Hepatocyte (in vitro differentiated cells): ENCODE measurements at regions not wholly inside any gene's neighbourhood (a gene's known extent, or its start where the extent isn't known, plus 50 kb on each side); places are given as distances from the start of the nearest gene placed in this dataset.
"Not testable (repeated sequence)": the region's sequence is repeated elsewhere in the genome, so short reads cannot be mapped to it uniquely, and the experiment has no call there.

Experiments
- DNase-seq: peaks from one replicate; pipeline ENCODE4 v3.0.0-alpha.2; 2016; ENCODE audit warnings: low spot score
- H2AFZ ChIP-seq: fragments of 200-600 bp; sonication (generic); 2 replicates; pipeline ENCODE4 v1.6.0; 2016; ENCODE audit warnings: antibody characterized with exemption, mild to moderate bottlenecking
- H3K27ac ChIP-seq: fragments of 200-600 bp; sonication (generic); 2 replicates; pipeline ENCODE4 v1.5.1; 2016; ENCODE audit warnings: mild to moderate bottlenecking
- H3K27me3 ChIP-seq: fragments of 200-600 bp; sonication (generic); 2 replicates; pipeline ENCODE4 v1.6.1; 2016
- H3K36me3 ChIP-seq: fragments of 200-600 bp; sonication (generic); replicated peaks from 2 replicates; pipeline ENCODE4 v1.5.1; 2016; ENCODE audit warnings: low read depth; ENCODE audit not compliant: insufficient read depth
- H3K4me1 ChIP-seq: fragments of 200-600 bp; sonication (generic); 2 replicates; pipeline ENCODE4 v1.5.1; 2016; ENCODE audit warnings: mild to moderate bottlenecking, moderate library complexity; ENCODE audit not compliant: insufficient read depth
- H3K4me2 ChIP-seq: fragments of 200-600 bp; sonication (generic); 2 replicates; pipeline ENCODE4 v1.6.0; 2016
- H3K4me3 ChIP-seq: fragments of 200-600 bp; sonication (generic); 2 replicates; pipeline ENCODE4 v1.5.1; 2016; ENCODE audit warnings: mild to moderate bottlenecking
- H3K79me2 ChIP-seq: fragments of 200-600 bp; sonication (generic); 2 replicates; pipeline ENCODE4 v1.6.0; 2017; ENCODE audit warnings: mild to moderate bottlenecking
- H3K9me2 ChIP-seq: fragments of 200-600 bp; sonication (generic); replicated peaks from 2 replicates; pipeline ENCODE4 v1.6.0; 2017; ENCODE audit warnings: mild to moderate bottlenecking; ENCODE audit not compliant: insufficient read depth
- H3K9me3 ChIP-seq: fragments of 200-600 bp; sonication (generic); 2 replicates; pipeline ENCODE4 v1.5.1; 2016; ENCODE audit warnings: low read depth, mild to moderate bottlenecking
- H4K20me1 ChIP-seq: fragments of 200-600 bp; sonication (generic); 2 replicates; pipeline ENCODE4 v1.6.0; 2016; ENCODE audit warnings: mild to moderate bottlenecking; ENCODE audit not compliant: insufficient read depth, poor library complexity, severe bottlenecking
- EZH2 ChIP-seq: fragments of 200-600 bp; sonication (generic); IDR thresholded peaks from 2 replicates; pipeline ENCODE4 v1.6.1; 2016; ENCODE audit warnings: antibody characterized with exemption, mild to moderate bottlenecking, borderline replicate concordance
- EZH2phosphoT487 ChIP-seq: fragments of 200-600 bp; sonication (generic); IDR thresholded peaks from one replicate; pipeline ENCODE4 v1.6.1; 2018; ENCODE audit warnings: antibody characterized with exemption, mild to moderate bottlenecking, low read depth, moderate library complexity; ENCODE audit not compliant: unreplicated experiment, severe bottlenecking
- WGBS: methylation state at CpG from one replicate; pipeline ENCODE4 v1.1.6; 2016; ENCODE audit warnings: low lambda C conversion rate; ENCODE audit errors: missing lambda C conversion rate; 5-methylcytosine and 5-hydroxymethylcytosine counted together
- TF ChIP-seq, protein P1 (sequence below): fragments of 200-600 bp; sonication (generic); IDR thresholded peaks from 2 replicates; pipeline ENCODE4 v1.5.1; 2016; ENCODE audit warnings: antibody characterized with exemption, mild to moderate bottlenecking; ENCODE audit not compliant: poor library complexity

DNA sequence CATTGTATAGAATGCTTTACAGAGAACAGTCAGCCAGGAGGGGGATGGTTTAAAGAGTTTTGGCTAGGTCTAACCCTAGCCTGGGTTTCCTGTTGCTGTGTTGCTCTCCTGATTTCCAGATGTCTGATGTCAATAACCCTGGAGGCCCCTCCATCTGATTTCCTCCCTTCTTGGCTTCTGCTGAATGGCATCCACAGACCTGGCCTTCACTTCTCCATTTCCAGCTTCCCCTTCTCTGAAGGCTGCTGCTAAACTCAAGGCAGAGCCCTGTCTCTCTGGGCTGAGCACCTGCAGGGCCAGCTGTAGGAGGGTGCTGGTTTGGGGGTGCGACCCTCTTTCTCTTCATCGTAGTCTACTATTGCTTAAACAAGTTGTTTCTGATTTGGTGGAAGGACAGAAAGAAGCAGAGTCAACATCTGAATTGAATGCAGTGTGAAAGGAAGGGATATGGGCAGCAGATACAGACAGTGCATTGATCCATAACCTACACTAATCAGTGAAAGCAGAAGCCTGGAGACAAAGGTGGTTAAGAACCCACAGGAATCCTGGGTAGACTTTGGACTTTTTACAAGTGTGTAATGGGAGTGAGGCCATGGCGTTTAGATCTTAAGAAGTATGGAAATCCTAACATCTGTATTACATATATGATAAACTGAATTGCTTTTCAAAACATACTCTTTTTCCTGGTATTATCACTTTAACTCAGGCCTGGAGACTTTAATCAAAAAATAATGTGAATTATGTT lies 153.6 kb downstream of the HRH4 start:
- Histone ChIP-seq H3K36me3 (no peaks in the 10 kb centered on the region), H3K4me1 (no peaks in the 10 kb centered on the region), H3K9me2 (no peaks in the 10 kb centered on the region), H3K9me3 (no peaks in the 10 kb centered on the region), H3K4me2 (no peak overlapping the region), H3K27me3 (no peaks in the 10 kb centered on the region), H3K79me2 (no peaks in the 10 kb centered on the region), H3K4me3 (no peak overlapping the region), H4K20me1 (no peaks in the 10 kb centered on the region), H3K27ac (no peak overlapping the region), H2AFZ (no peak overlapping the region)
- WGBS, result 73% methylated on average over 3 of the region's 3 CpGs
- TF ChIP-seq EZH2 (no peak), EZH2phosphoT487 (no peak)
- TF ChIP-seq, protein P1, sequence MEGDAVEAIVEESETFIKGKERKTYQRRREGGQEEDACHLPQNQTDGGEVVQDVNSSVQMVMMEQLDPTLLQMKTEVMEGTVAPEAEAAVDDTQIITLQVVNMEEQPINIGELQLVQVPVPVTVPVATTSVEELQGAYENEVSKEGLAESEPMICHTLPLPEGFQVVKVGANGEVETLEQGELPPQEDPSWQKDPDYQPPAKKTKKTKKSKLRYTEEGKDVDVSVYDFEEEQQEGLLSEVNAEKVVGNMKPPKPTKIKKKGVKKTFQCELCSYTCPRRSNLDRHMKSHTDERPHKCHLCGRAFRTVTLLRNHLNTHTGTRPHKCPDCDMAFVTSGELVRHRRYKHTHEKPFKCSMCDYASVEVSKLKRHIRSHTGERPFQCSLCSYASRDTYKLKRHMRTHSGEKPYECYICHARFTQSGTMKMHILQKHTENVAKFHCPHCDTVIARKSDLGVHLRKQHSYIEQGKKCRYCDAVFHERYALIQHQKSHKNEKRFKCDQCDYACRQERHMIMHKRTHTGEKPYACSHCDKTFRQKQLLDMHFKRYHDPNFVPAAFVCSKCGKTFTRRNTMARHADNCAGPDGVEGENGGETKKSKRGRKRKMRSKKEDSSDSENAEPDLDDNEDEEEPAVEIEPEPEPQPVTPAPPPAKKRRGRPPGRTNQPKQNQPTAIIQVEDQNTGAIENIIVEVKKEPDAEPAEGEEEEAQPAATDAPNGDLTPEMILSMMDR, result no peak
- peak; percentile 14 for DNase-seq

DNA sequence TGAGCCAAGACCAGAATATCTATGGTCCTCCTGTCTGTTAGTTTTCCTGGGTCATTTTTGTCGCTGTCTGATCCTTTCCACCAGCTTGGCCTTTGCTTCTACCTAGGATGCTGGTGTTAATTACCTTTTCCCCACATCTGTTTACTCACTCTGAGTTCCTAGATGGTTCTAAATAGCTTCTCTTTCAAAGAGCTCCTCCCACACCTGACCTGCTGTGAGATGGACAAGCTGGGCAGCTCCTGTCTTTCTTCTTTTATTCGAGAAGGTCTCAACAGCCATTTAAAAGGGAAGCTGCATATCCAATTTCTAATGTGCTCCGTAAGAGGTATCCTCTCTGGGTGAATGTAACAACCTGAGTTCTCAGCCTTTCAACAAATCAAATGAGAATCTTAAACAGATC lies 156.2 kb downstream of the HRH4 start:
- Histone ChIP-seq H3K4me2 (no peak overlapping the region), H4K20me1 (no peaks in the 10 kb centered on the region), H3K36me3 (no peaks in the 10 kb centered on the region), H3K4me1 (no peaks in the 10 kb centered on the region), H3K27me3 (no peaks in the 10 kb centered on the region), H3K27ac (no peak overlapping the region), H3K4me3 (no peak overlapping the region), H3K9me2 (no peaks in the 10 kb centered on the region), H3K79me2 (no peaks in the 10 kb centered on the region), H2AFZ (no peak overlapping the region), H3K9me3 (no peaks in the 10 kb centered on the region)
- no peak for DNase-seq
- TF ChIP-seq, protein P1, result no peak
- TF ChIP-seq EZH2phosphoT487 (no peak), EZH2 (no peak)
- 45% methylated on average over 3 of the region's 3 CpGs for WGBS

DNA sequence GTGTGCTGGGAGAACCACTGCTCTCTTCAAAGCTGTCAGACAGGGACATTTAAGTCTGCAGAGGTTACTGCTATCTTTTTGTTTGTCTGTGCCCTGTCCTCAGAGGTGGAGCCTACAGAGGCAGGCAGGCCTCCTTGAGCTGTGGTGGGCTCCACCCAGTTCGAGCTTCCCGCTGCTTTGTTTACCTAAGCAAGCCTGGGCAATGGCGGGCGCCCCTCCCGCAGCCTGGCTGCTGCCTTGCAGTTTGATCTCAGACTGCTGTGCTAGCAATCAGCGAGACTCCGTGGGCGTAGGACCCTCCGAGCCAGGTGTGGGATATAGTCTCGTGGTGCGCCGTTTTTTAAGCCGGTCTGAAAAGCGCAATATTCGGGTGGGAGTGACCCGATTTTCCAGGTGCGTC lies 164.0 kb downstream of the HRH4 start:
- H3K27me3 ChIP-seq, H3K9me2 ChIP-seq, H3K79me2 ChIP-seq, H3K4me1 ChIP-seq, H3K9me3 ChIP-seq, DNase-seq, H3K36me3 ChIP-seq, H2AFZ ChIP-seq, H3K4me3 ChIP-seq, H3K4me2 ChIP-seq, H3K27ac ChIP-seq, H4K20me1 ChIP-seq: not testable (repeated sequence)
- 38% methylated on average over 8 of the region's 17 CpGs for WGBS

DNA sequence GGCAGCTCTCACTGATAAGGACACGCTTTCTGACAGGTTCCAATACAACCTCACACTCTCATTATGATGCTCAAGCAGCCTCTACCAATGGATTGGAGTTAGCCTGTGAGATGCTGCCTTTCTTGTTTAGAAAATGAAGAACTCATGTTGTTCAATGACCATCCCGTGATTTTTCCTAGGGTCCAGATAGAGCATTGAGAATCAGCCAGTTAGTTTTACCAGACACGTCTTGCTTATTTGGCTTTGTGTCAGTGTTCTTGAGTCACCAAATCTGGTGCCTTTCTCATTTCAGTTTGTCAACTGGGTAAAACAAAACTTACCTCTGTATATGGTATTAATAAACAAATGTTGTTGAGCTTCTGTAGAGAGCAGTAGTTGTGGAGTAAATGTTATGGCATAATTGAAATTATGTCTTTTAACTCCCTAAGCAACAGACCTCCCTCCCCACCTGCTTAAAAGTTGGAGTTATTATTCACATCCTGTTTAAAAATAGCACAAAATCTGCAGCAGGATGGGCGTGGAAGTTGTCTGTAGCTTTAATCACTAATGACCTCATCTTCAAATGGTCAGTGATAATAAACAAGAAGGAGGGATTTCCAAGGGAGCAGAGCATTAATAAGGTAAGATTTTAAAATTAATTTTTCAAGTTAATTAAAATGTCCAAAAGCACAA lies 167.3 kb downstream of the HRH4 start:
- TF ChIP-seq, protein P1, result no peak
- TF ChIP-seq EZH2phosphoT487 (no peak), EZH2 (no peak)
- no peaks in the 10 kb centered on the region for H3K9me2 ChIP-seq
- no peaks in the 10 kb centered on the region for H3K9me3 ChIP-seq
- WGBS, result 82% methylated on average over 4 of the region's 4 CpGs
- H2AFZ ChIP-seq, result no peak overlapping the region
- H3K27me3 ChIP-seq, result no peaks in the 10 kb centered on the region
- no peak overlapping the region for H3K4me2 ChIP-seq
- H3K79me2 ChIP-seq, result no peaks in the 10 kb centered on the region
- no peaks in the 10 kb centered on the region for H3K4me1 ChIP-seq
- no peak overlapping the region for H3K27ac ChIP-seq
- no peak overlapping the region for H3K4me3 ChIP-seq
- H3K36me3 ChIP-seq, result no peaks in the 10 kb centered on the region
- no peak for DNase-seq
- H4K20me1 ChIP-seq, result no peaks in the 10 kb centered on the region
